ENCODE measurements at regions not wholly inside any gene's neighbourhood (a gene's known extent, or its start where the extent isn't known, plus 50 kb on each side); places are given as distances from the start of the nearest gene placed in this dataset.

GRCh38 chr5:167652690-167653089 lies 638.8 kb upstream of the WWC1 start:
- no peak for TF ChIP-seq CTCF (IDR thresholded peaks at IDR 0.05)
- TF ChIP-seq ZFX (IDR thresholded peaks at IDR 0.05; ENCODE audit: borderline replicate concordance) = no peak
